GM19043 (cell line): ENCODE measurements at regions not wholly inside any gene's neighbourhood (a gene's known extent, or its start where the extent isn't known, plus 50 kb on each side); places are given as distances from the start of the nearest gene placed in this dataset.
A peak's percentile ranks its signal among the peaks of the same experiment; 100 is the strongest.

Source experiments
- ATAC-seq: cut with Tn5 transposase; IDR thresholded peaks from one replicate; pipeline ENCODE4 v1.9.1; 2021; ENCODE audit warnings: low read depth; ENCODE audit not compliant: unreplicated experiment

- peak; percentile 51 for ATAC-seq
These were observed 55.8 kb upstream of the SPATA13 start for GRCh38 chr13:24104723-24105122.

- no peak for ATAC-seq
These were observed 54.1 kb upstream of the SPATA13 start for GRCh38 chr13:24106429-24106828.

GRCh38 chr13:24107955-24108614 lies 52.4 kb upstream of the SPATA13 start:
- no peak for ATAC-seq

GRCh38 chr13:24108615-24108965 lies 51.9 kb upstream of the SPATA13 start:
- ATAC-seq: no peak

- ATAC-seq: no peak
These were observed 50.5 kb upstream of the SPATA13 start for GRCh38 chr13:24110011-24110410.
